ENCODE measurements at regions not wholly inside any gene's neighbourhood (a gene's known extent, or its start where the extent isn't known, plus 50 kb on each side); places are given as distances from the start of the nearest gene placed in this dataset.
"Not testable (repeated sequence)": the region's sequence is repeated elsewhere in the genome, so short reads cannot be mapped to it uniquely, and the experiment has no call there.

DNA sequence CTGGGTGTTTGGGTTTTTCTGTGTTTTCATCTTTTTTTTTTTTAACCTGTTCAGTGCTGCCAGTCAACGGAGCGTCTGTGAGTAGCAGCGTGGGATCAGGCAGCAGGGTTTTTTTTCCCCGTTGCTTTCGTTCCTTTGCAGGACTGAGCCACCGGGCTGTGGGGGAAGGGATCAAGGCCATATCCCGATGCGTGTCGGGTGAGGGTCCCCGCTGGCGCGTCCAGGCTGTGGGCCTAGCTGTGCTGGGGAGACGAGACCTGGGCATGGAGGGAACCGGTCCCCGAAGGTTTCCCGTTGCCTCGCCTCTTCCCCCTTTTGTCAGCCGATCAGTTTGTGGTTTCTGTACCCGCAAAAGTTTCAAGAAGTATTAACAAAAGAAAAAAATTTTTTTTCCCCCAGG lies 218.1 kb downstream of the POTED start:
- TF ChIP-seq POLR2A (IDR thresholded peaks at IDR 0.05; ENCODE audit: low read depth, low read length); POLR2AphosphoS5 (IDR thresholded peaks at IDR 0.05; ENCODE audit: low read depth, low read length); TAF1 (IDR thresholded peaks at IDR 0.05; ENCODE audit: borderline replicate concordance, low read depth, low read length): not testable (repeated sequence)
